ENCODE measurements at regions not wholly inside any gene's neighbourhood (a gene's known extent, or its start where the extent isn't known, plus 50 kb on each side); places are given as distances from the start of the nearest gene placed in this dataset.

DNA sequence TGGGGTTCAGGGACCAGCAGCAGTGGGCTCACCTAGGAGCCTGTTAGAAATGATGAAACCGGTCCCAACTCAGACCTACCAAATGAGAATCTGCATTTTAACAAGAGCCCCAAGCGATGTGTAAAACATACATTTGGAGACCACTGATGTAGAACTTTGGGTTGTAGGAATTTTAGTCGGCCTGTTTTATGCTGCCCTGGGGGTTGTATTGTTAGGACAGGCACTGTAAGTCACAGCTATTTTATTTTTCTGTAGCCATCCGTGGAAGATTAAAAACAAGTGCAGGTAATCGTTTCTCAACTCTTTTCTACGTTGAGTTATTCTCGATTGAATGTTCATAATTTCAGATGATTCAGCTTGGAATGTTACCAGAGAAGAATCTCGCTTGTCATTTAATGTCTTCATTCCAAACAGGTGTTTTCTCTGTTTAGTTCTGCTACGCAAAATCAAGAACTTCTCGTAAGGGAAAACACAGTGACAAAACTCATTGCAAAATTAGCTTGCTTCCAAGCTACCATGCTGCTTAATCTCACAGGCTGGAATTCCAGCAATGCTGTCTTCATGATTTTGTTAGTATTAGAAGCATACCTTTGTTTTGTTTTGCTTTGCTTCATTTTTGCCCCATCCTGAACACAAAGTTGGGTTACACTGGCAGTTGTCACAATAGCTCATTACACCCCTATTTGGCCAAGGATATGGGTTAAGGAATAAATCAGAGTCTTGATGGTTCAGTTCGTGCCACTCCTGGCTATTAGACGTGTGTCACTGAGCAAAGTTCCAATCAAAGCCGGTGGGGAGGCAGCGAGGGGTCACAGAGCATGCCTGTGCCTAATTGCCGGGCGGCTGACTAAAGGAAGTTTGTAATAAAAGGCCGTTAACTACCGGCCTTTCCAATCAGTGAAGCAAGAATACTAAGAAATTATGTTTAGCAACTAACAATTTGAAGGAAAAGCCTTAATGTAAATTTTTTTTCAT lies 676.9 kb downstream of the GATA3 start (continued):
- no peak for TF ChIP-seq TARDBP (IDR thresholded peaks at IDR 0.05; ENCODE audit: borderline replicate concordance)
- no peak for TF ChIP-seq SP1 (IDR thresholded peaks at IDR 0.05; ENCODE audit: low read depth, low read length)
- no peak for TF ChIP-seq BMI1 (IDR thresholded peaks at IDR 0.05; ENCODE audit: borderline replicate concordance)

DNA sequence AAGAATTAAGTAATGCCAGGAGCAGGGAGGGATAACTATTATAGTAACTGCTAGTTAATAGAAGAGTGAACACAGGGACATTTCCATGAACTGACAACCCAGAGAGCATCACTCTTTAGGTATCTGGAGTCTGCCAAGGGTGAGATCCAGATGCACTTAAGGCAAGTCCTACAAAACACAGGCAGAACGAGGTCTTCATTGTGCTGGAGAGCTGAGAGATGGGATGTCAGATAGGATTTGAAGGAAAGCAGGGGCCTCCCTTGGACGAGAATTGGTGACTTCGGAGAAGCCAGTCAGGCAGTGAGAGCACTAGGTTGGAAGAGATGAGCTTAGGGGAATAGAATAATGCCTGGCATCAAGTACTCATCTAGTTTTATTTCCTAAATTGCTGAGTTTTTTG lies 684.5 kb downstream of the GATA3 start:
- no TSS peak for BruUV-seq (replicated peaks)
- Histone ChIP-seq H3K79me2 (ENCODE audit: control insufficient read depth, insufficient read depth, low read length) (no peaks in the 10 kb centered on the region), H3K4me1 (ENCODE audit: control insufficient read depth, insufficient read depth, low read length) (no peaks in the 10 kb centered on the region), H3K27me3 (replicated peaks in 1 of 2; ENCODE audit: control insufficient read depth in 2 of 2, insufficient read depth in 2 of 2, low read length in 1 of 2) (no peaks in the 10 kb centered on the region), H3K27ac (ENCODE audit: control insufficient read depth, insufficient read depth) (no peak overlapping the region), H3K4me3 (no peak overlapping the region), H3K9ac (ENCODE audit: control insufficient read depth, insufficient read depth, low read length) (no peak overlapping the region), H4K20me1 (ENCODE audit: control insufficient read depth, insufficient read depth) (no peaks in the 10 kb centered on the region), H3K9me3 (replicated peaks; ENCODE audit: control insufficient read depth, insufficient read depth, low read length) (no peaks in the 10 kb centered on the region), H3K36me3 (ENCODE audit: control insufficient read depth in 2 of 2, insufficient read depth in 2 of 2, low read length in 1 of 2) (no peaks in the 10 kb centered on the region), H2AFZ (ENCODE audit: control insufficient read depth, low read depth, low read length) (no peak overlapping the region), H3K4me2 (ENCODE audit: control insufficient read depth, insufficient read depth) (no peak overlapping the region)
- ChIA-PET CTCF (no interaction called here), POLR2A (no interaction called here), RAD21 (ENCODE audit: unreplicated experiment) (no interaction called here), SMC1A (ENCODE audit: uncharacterized antibody, unreplicated experiment) (no interaction called here)
- TF ChIP-seq CHD1 (IDR thresholded peaks at IDR 0.05; ENCODE audit: low read depth, low read length) (no peak), EZH2 (IDR thresholded peaks at IDR 0.05; ENCODE audit: borderline replicate concordance, control insufficient read depth, low read depth, low read length) (no peak), SRF (IDR thresholded peaks at IDR 0.05; ENCODE audit: low read depth in 2 of 2, low read length in 2 of 2) (no peak), SREBF2 (IDR thresholded peaks at IDR 0.05; ENCODE audit: low read length) (no peak), RUNX3 (IDR thresholded peaks at IDR 0.05; ENCODE audit: low read length) (no peak)
- TF ChIP-seq, protein P1, sequence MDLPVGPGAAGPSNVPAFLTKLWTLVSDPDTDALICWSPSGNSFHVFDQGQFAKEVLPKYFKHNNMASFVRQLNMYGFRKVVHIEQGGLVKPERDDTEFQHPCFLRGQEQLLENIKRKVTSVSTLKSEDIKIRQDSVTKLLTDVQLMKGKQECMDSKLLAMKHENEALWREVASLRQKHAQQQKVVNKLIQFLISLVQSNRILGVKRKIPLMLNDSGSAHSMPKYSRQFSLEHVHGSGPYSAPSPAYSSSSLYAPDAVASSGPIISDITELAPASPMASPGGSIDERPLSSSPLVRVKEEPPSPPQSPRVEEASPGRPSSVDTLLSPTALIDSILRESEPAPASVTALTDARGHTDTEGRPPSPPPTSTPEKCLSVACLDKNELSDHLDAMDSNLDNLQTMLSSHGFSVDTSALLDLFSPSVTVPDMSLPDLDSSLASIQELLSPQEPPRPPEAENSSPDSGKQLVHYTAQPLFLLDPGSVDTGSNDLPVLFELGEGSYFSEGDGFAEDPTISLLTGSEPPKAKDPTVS (IDR thresholded peaks at IDR 0.05; ENCODE audit: low read depth, low read length), result no peak
- WGBS (ENCODE audit: insufficient coverage, insufficient replicate concordance, low lambda C conversion rate, missing lambda C conversion rate), result 9% methylated on average over 3 of the region's 3 CpGs
- in situ Hi-C loops (cut with MboI), result no loop called here
- intact Hi-C loops (cut with micrococcal nuclease; ENCODE audit: unreplicated experiment), result no loop called here
- FAIRE-seq, result no peak
- no peak for ATAC-seq
- no peak for DNase-seq (ENCODE audit: low read depth, low spot score)
